Neural progenitor cell (in vitro differentiated cells): ENCODE measurements at regions not wholly inside any gene's neighbourhood (a gene's known extent, or its start where the extent isn't known, plus 50 kb on each side); places are given as distances from the start of the nearest gene placed in this dataset.

Source experiments
- DNase-seq: peaks from one replicate; pipeline ENCODE4 v3.0.0-alpha.2; 2016; ENCODE audit warnings: low spot score
- H2AFZ ChIP-seq: fragments of 200-600 bp; sonication (generic); replicated peaks from 2 replicates; pipeline ENCODE4 v1.6.1; 2016; ENCODE audit warnings: antibody characterized with exemption
- H3F3A ChIP-seq: fragments of 200-600 bp; sonication (generic); 2 replicates; pipeline ENCODE4 v1.6.1; 2016; ENCODE audit warnings: antibody characterized with exemption, low read depth
- H3K27ac ChIP-seq: fragments of 200-600 bp; sonication (generic); 2 replicates; pipeline ENCODE4 v1.5.1; 2016; ENCODE audit warnings: mild to moderate bottlenecking
- H3K27me3 ChIP-seq: fragments of 200-600 bp; sonication (generic); 2 replicates; pipeline ENCODE4 v1.6.1; 2016; ENCODE audit warnings: mild to moderate bottlenecking, moderate library complexity
- H3K36me3 ChIP-seq: fragments of 200-600 bp; sonication (generic); 2 replicates; pipeline ENCODE4 v1.5.1; 2016
- H3K4me1 ChIP-seq: fragments of 200-600 bp; sonication (generic); 2 replicates; pipeline ENCODE4 v1.6.1; 2016; ENCODE audit warnings: mixed run types
- H3K4me2 ChIP-seq: fragments of 200-600 bp; sonication (generic); 2 replicates; pipeline ENCODE4 v1.6.1; 2016
- H3K4me3 ChIP-seq: fragments of 200-600 bp; sonication (generic); 2 replicates; pipeline ENCODE4 v1.5.1; 2016
- H3K79me2 ChIP-seq: fragments of 200-600 bp; sonication (generic); 2 replicates; pipeline ENCODE4 v1.6.1; 2016; ENCODE audit warnings: low read depth
- H3K9ac ChIP-seq: fragments of 200-600 bp; sonication (generic); 2 replicates; pipeline ENCODE4 v1.6.1; 2016
- H3K9me3 ChIP-seq: fragments of 200-600 bp; sonication (generic); 2 replicates; pipeline ENCODE4 v1.5.1; 2016; ENCODE audit warnings: low read depth
- H4K20me1 ChIP-seq: fragments of 200-600 bp; sonication (generic); 2 replicates; pipeline ENCODE4 v1.6.1; 2016; ENCODE audit warnings: low read depth
- H3K27ac Mint-ChIP-seq: 3 replicates; pipeline ENCODE4 v1.8.0; 2021; ENCODE audit warnings: mixed read lengths
- H3K27me3 Mint-ChIP-seq: 2 replicates; pipeline ENCODE4 v1.8.0; 2022; ENCODE audit warnings: low read depth, mild to moderate bottlenecking, inconsistent platforms, moderate library complexity, mixed read lengths; ENCODE audit not compliant: insufficient read depth
- H3K36me3 Mint-ChIP-seq: 3 replicates; pipeline ENCODE4 v1.8.0; 2021; ENCODE audit warnings: mixed read lengths
- H3K4me1 Mint-ChIP-seq: 3 replicates; pipeline ENCODE4 v1.8.0; 2021; ENCODE audit warnings: mixed read lengths
- H3K4me3 Mint-ChIP-seq: 3 replicates; pipeline ENCODE4 v1.8.0; 2021; ENCODE audit warnings: mild to moderate bottlenecking, moderate library complexity, mixed read lengths
- H3K9me3 Mint-ChIP-seq: 3 replicates; pipeline ENCODE4 v1.8.0; 2020; ENCODE audit warnings: mixed read lengths
- CTCF ChIP-seq: fragments of 200-600 bp; sonication (generic); IDR thresholded peaks from 2 replicates; pipeline ENCODE4 v1.5.1; 2017; ENCODE audit warnings: antibody characterized with exemption, mild to moderate bottlenecking
- EZH2 ChIP-seq: fragments of 200-600 bp; sonication (generic); IDR thresholded peaks from 2 replicates; pipeline ENCODE4 v1.6.1; 2017; ENCODE audit warnings: antibody characterized with exemption, mild to moderate bottlenecking, moderate library complexity
- EZH2phosphoT487 ChIP-seq: fragments of 200-600 bp; sonication (generic); IDR thresholded peaks from 2 replicates; pipeline ENCODE4 v1.6.1; 2017; ENCODE audit warnings: antibody characterized with exemption

DNA sequence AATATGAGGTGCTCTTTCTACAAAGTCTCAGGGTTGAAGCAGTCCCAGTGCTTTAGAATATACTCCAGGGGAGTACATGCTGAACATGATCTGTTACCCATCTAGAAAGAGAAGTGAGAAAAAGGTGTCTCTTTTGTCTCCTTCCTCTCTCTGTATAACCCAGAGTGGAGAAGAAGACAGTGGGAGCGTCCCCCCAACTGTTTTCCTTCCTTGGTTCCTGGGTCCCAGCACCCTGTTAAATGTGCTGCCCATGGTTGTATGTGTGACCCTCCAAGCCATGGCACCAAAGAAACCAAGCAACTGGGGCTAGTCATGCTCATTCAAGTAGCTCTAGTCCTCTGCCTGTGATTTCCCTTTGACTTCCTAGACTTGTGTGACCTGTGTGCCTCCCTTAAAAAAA, 683.7 kb downstream of the TBL1XR1 start:
- Mint-ChIP-seq H3K27me3 (peaks cover 6% of the 10 kb centered on the region), H3K4me1 (no peaks in the 10 kb centered on the region), H3K9me3 (peaks cover 47% of the 10 kb centered on the region), H3K36me3 (no peaks in the 10 kb centered on the region), H3K4me3 (no peak overlapping the region), H3K27ac (no peak overlapping the region)
- no peaks in the 10 kb centered on the region for H4K20me1 ChIP-seq
- no peaks in the 10 kb centered on the region for H3K4me1 ChIP-seq
- H3K9me3 ChIP-seq = peaks cover 5% of the 10 kb centered on the region
- DNase-seq = peak; percentile 14
- no peak overlapping the region for H3K4me2 ChIP-seq
- no peak for TF ChIP-seq EZH2
- TF ChIP-seq CTCF = no peak
- TF ChIP-seq EZH2phosphoT487 = no peak
- H3K79me2 ChIP-seq = no peaks in the 10 kb centered on the region
- no peaks in the 10 kb centered on the region for H3F3A ChIP-seq
- no peak overlapping the region for H3K27ac ChIP-seq
- H3K4me3 ChIP-seq = no peak overlapping the region
- H3K36me3 ChIP-seq = no peaks in the 10 kb centered on the region
- no peak overlapping the region for H2AFZ ChIP-seq
- no peak overlapping the region for H3K9ac ChIP-seq
- H3K27me3 ChIP-seq = no peaks in the 10 kb centered on the region

- Mint-ChIP-seq H3K4me1 (no peaks in the 10 kb centered on the region), H3K27me3 (peaks cover 6% of the 10 kb centered on the region), H3K4me3 (no peak overlapping the region), H3K9me3 (peaks cover 47% of the 10 kb centered on the region), H3K27ac (no peak overlapping the region), H3K36me3 (no peaks in the 10 kb centered on the region)
- Histone ChIP-seq H3K36me3 (no peaks in the 10 kb centered on the region), H3F3A (no peaks in the 10 kb centered on the region), H3K9me3 (peaks cover 5% of the 10 kb centered on the region), H3K27me3 (no peaks in the 10 kb centered on the region), H3K9ac (no peak overlapping the region), H3K4me3 (no peak overlapping the region), H4K20me1 (no peaks in the 10 kb centered on the region), H3K4me2 (no peak overlapping the region), H3K79me2 (no peaks in the 10 kb centered on the region), H3K27ac (no peak overlapping the region), H3K4me1 (no peaks in the 10 kb centered on the region), H2AFZ (no peak overlapping the region)
- TF ChIP-seq EZH2 (no peak), CTCF (no peak), EZH2phosphoT487 (no peak)
- no peak for DNase-seq
Observed at GRCh38 chr3:176512037-176512436, 685.2 kb downstream of the TBL1XR1 start.

DNA sequence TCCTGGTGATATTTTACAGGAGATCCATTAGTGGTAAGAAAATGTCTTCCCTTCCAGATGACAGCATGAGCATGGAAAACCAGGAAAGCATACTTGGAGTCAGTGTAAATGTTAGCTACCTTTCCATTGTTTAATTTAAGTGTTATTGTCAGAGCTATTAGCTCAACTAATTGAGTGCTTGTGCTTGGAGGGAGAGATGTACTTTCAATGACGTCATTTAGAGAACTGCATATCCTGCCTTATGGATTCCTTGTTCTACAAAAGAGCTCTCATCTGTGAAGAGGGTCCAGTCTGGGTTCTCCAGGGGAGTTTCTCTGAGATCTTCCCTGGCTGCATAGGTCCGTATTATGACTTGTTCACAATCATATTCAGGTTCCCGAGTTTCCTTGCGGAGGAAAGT, 687.2 kb downstream of the TBL1XR1 start:
- Mint-ChIP-seq H3K27ac (no peak overlapping the region), H3K27me3 (peaks cover 6% of the 10 kb centered on the region), H3K9me3 (peaks cover 39% of the 10 kb centered on the region), H3K36me3 (no peaks in the 10 kb centered on the region), H3K4me3 (no peak overlapping the region), H3K4me1 (peaks cover 3% of the 10 kb centered on the region)
- Histone ChIP-seq H3K4me2 (no peak overlapping the region), H3K9ac (no peak overlapping the region), H3K79me2 (no peaks in the 10 kb centered on the region), H3K27ac (no peak overlapping the region), H3F3A (no peaks in the 10 kb centered on the region), H3K9me3 (peaks cover 5% of the 10 kb centered on the region), H3K27me3 (no peaks in the 10 kb centered on the region), H3K36me3 (no peaks in the 10 kb centered on the region), H4K20me1 (no peaks in the 10 kb centered on the region), H3K4me1 (no peaks in the 10 kb centered on the region), H3K4me3 (no peak overlapping the region), H2AFZ (no peak overlapping the region)
- TF ChIP-seq EZH2phosphoT487 (no peak), CTCF (no peak), EZH2 (no peak)
- DNase-seq = no peak
